HG03469 (cell line): ENCODE measurements at regions not wholly inside any gene's neighbourhood (a gene's known extent, or its start where the extent isn't known, plus 50 kb on each side); places are given as distances from the start of the nearest gene placed in this dataset.
"Not testable (repeated sequence)": the region's sequence is repeated elsewhere in the genome, so short reads cannot be mapped to it uniquely, and the experiment has no call there.

Experiments used
- ATAC-seq: cut with Tn5 transposase; IDR thresholded peaks from one replicate; pipeline ENCODE4 v1.9.1; 2021; ENCODE audit warnings: mild to moderate bottlenecking, moderate library complexity, moderate number of reproducible peaks; ENCODE audit not compliant: unreplicated experiment

GRCh38 chr13:64529874-64530485 is 2700.2 kb downstream of the PCDH9 start:
- ATAC-seq, result no peak

GRCh38 chr13:64528838-64529237 is 2701.3 kb downstream of the PCDH9 start:
- no peak for ATAC-seq

GRCh38 chr13:64527561-64527960 is 2702.6 kb downstream of the PCDH9 start:
- no peak for ATAC-seq

GRCh38 chr13:64525687-64526086 is 2704.4 kb downstream of the PCDH9 start:
- ATAC-seq, result no peak

- ATAC-seq, result no peak
Measured at GRCh38 chr13:64510747-64511146, 2719.4 kb downstream of the PCDH9 start.

GRCh38 chr13:64506246-64506645 is 2723.9 kb downstream of the PCDH9 start:
- no peak for ATAC-seq

GRCh38 chr13:64505336-64505910 is 2724.7 kb downstream of the PCDH9 start:
- no peak for ATAC-seq

GRCh38 chr13:64488731-64489130 is 2741.4 kb downstream of the PCDH9 start:
- no peak for ATAC-seq

- no peak for ATAC-seq
Measured at GRCh38 chr13:64482373-64482772, 2747.8 kb downstream of the PCDH9 start.

GRCh38 chr13:64480672-64481071 is 2749.5 kb downstream of the PCDH9 start:
- ATAC-seq, result no peak

GRCh38 chr13:64480211-64480610 is 2749.9 kb downstream of the PCDH9 start:
- ATAC-seq, result no peak

GRCh38 chr13:64477146-64477545 is 2753.0 kb downstream of the PCDH9 start:
- ATAC-seq, result no peak

GRCh38 chr13:64476041-64476568 is 2754.0 kb downstream of the PCDH9 start:
- ATAC-seq, result not testable (repeated sequence)

GRCh38 chr13:64471916-64472315 is 2758.2 kb downstream of the PCDH9 start:
- ATAC-seq, result no peak

- no peak for ATAC-seq
Measured at GRCh38 chr13:64470751-64471150, 2759.4 kb downstream of the PCDH9 start.

- no peak for ATAC-seq
Measured at GRCh38 chr13:64459778-64460177, 2770.4 kb downstream of the PCDH9 start.

- ATAC-seq, result no peak
Measured at GRCh38 chr13:64457976-64458375, 2772.2 kb downstream of the PCDH9 start.

- no peak for ATAC-seq
Measured at GRCh38 chr13:64455124-64455523, 2775.0 kb downstream of the PCDH9 start.

GRCh38 chr13:64453831-64454230 is 2776.3 kb downstream of the PCDH9 start:
- ATAC-seq, result no peak

- no peak for ATAC-seq
Measured at GRCh38 chr13:64446372-64446771, 2783.8 kb downstream of the PCDH9 start.

- no peak for ATAC-seq
Measured at GRCh38 chr13:64441740-64442139, 2788.4 kb downstream of the PCDH9 start.

GRCh38 chr13:64438084-64438483 is 2792.1 kb downstream of the PCDH9 start:
- ATAC-seq, result no peak

- no peak for ATAC-seq
Measured at GRCh38 chr13:64429691-64430090, 2800.4 kb downstream of the PCDH9 start.
